ENCODE measurements at regions not wholly inside any gene's neighbourhood (a gene's known extent, or its start where the extent isn't known, plus 50 kb on each side); places are given as distances from the start of the nearest gene placed in this dataset.
"Not testable (repeated sequence)": the region's sequence is repeated elsewhere in the genome, so short reads cannot be mapped to it uniquely, and the experiment has no call there.

DNA sequence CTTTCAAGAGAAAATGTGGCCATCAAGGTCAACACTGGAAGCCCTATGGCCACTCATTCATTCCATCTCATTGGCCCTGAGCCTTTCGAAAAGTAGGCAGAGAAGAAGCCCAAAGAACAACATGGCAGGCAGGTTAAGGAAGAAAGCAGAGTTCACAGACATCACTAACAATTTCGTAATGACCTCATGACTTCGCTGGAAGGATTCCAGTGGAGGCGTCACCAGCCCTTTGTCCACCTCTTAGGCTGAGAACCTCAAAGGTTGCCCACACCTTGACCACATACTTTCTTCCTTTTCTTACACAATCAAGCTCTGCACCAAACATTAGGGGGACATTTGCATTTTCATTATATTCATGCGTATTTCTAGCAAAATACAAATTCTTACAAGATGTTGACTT, 252.4 kb upstream of the PLGLB2 start:
- WGBS (ENCODE audit: low lambda C conversion rate), result 86% methylated on average over 5 of the region's 5 CpGs
- H2AFZ ChIP-seq (ENCODE audit: low read length); H3K27ac ChIP-seq (ENCODE audit: extremely low read length, insufficient read depth, low read length); H3K9ac ChIP-seq (ENCODE audit: insufficient read depth, low read depth, low read length); H3K4me2 ChIP-seq (ENCODE audit: low read depth, low read length); FAIRE-seq; H3K36me3 ChIP-seq (replicated peaks in 1 of 2; ENCODE audit: control insufficient read depth in 1 of 2, insufficient read depth in 2 of 2, low read length in 2 of 2); DNase-seq (ENCODE audit: low spot score); BruUV-seq (replicated peaks); in situ Hi-C loops (cut with HindIII; ENCODE audit: extremely low pct_ligation_motif_present, low pct_unique_long_range_greater_than_20kb); H3K4me3 ChIP-seq (replicated peaks in 1 of 3; ENCODE audit: insufficient read depth in 1 of 3, low read depth in 2 of 3, low read length in 3 of 3); intact Hi-C loops (cut with micrococcal nuclease; ENCODE audit: unreplicated experiment); H4K20me1 ChIP-seq (ENCODE audit: insufficient read depth, low read length); H3K27me3 ChIP-seq (ENCODE audit: control insufficient read depth in 1 of 2, insufficient read depth in 2 of 2, low read length in 2 of 2); H3K79me2 ChIP-seq (ENCODE audit: insufficient read depth, low read length); H3K9me3 ChIP-seq (ENCODE audit: low read length); POLR2A ChIA-PET; ATAC-seq; CTCF ChIA-PET (ENCODE audit: low intra/inter-chr PET ratio, low total read pairs): not testable (repeated sequence)
- peaks cover 11% of the 10 kb centered on the region; the same call in 1 of the 2 replicates for H3K4me1 ChIP-seq (ENCODE audit: insufficient read depth, low read length)
- TF ChIP-seq ZNF644 (CRISPR knock-in tag; IDR thresholded peaks at IDR 0.05; ENCODE audit: low read depth), result 0 out of 2 replicates have a peak, but pooled peaks have one; percentile 40

DNA sequence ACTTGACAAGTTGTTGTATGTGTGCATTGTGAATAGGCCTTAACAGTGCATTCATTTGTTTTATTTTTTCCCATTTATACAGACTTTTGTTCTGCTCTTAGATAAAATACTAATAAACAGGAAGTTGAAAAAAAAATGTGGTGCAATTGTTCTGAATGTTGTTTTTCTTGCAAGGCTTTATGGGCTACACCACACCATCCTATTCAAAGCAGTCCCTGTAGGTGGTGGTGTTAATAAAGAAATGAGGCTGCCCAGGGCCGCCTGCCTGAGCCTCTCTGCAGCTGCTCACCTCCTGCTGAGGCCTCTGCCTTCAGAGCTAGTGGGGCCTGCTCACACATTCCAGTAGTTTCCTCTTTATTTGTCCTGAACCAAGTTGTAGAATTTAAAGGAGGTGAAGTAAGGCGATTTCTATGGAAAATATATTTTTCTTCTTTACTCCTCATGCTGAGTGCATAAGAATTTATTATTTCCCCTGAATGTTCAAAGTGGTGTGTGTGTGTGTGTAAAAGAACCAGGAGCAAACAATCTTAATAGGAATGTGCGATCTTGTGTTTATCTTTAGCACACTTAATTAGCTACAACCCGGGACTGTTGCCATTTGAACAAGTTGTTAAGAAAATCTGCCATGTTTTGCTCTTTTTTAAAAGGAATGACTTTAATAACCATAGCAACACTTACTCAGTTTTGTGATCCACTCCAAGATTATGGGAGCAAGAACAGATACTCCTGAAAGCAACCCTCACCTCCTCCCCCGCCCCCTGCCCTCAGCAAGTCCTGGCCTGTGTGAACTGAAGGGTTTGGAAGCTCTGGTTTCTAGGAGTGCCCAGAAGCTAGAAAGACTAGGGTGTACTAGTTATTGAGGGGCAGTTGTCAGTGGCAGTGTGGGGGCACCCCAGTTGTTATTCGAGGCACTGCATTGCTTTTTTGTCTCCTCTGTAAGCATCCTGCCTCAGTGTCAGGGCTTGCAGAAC, 251.6 kb upstream of the PLGLB2 start:
- H3K27ac ChIP-seq (ENCODE audit: extremely low read length, insufficient read depth, low read length); H4K20me1 ChIP-seq (ENCODE audit: insufficient read depth, low read length); POLR2A ChIA-PET; H3K4me2 ChIP-seq (ENCODE audit: low read depth, low read length); in situ Hi-C loops (cut with HindIII; ENCODE audit: extremely low pct_ligation_motif_present, low pct_unique_long_range_greater_than_20kb); CTCF ChIA-PET (ENCODE audit: low intra/inter-chr PET ratio, low total read pairs); H3K27me3 ChIP-seq (ENCODE audit: control insufficient read depth in 1 of 2, insufficient read depth in 2 of 2, low read length in 2 of 2); H3K36me3 ChIP-seq (replicated peaks in 1 of 2; ENCODE audit: control insufficient read depth in 1 of 2, insufficient read depth in 2 of 2, low read length in 2 of 2); H3K9me3 ChIP-seq (ENCODE audit: low read length); intact Hi-C loops (cut with micrococcal nuclease; ENCODE audit: unreplicated experiment); H2AFZ ChIP-seq (ENCODE audit: low read length); BruUV-seq (replicated peaks); H3K9ac ChIP-seq (ENCODE audit: insufficient read depth, low read depth, low read length); H3K79me2 ChIP-seq (ENCODE audit: insufficient read depth, low read length); H3K4me3 ChIP-seq (replicated peaks in 1 of 3; ENCODE audit: insufficient read depth in 1 of 3, low read depth in 2 of 3, low read length in 3 of 3): not testable (repeated sequence)
- ATAC-seq (peak; percentile 99), DNase-seq (ENCODE audit: low spot score) (peak; percentile 33), FAIRE-seq (peak; percentile 68)
- WGBS (ENCODE audit: low lambda C conversion rate), result 33% methylated on average over 3 of the region's 6 CpGs
- peak; percentile 66 for TF ChIP-seq STAG1 (CRISPR knock-in tag; IDR thresholded peaks at IDR 0.05)
- peaks cover 11% of the 10 kb centered on the region; the same call in 1 of the 2 replicates for H3K4me1 ChIP-seq (ENCODE audit: insufficient read depth, low read length)

DNA sequence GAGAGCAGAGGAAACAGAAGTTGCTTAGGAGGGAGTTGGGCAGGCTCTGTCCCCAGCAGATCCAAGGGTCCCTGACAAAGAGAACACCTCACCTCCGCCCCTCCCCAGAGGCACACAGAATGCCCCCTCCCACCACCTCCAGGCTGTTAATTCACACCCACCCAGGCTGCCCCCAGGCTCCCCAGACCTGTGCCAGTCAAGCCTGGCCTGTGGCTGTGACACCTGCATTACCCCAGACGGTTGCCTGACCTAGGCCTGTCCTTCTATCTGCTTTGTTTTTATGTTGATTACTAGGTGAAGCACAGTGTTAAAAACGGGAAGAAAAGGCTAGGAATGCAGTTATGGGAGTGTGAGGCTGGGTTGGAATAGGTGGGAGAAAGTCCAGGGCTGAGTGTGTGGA, 250.8 kb upstream of the PLGLB2 start:
- H3K9me3 ChIP-seq (ENCODE audit: low read length); H3K27ac ChIP-seq (ENCODE audit: extremely low read length, insufficient read depth, low read length); POLR2A ChIA-PET; H4K20me1 ChIP-seq (ENCODE audit: insufficient read depth, low read length); intact Hi-C loops (cut with micrococcal nuclease; ENCODE audit: unreplicated experiment); H3K4me3 ChIP-seq (replicated peaks in 1 of 3; ENCODE audit: insufficient read depth in 1 of 3, low read depth in 2 of 3, low read length in 3 of 3); CTCF ChIA-PET (ENCODE audit: low intra/inter-chr PET ratio, low total read pairs); H2AFZ ChIP-seq (ENCODE audit: low read length); H3K9ac ChIP-seq (ENCODE audit: insufficient read depth, low read depth, low read length); DNase-seq (ENCODE audit: low spot score); H3K27me3 ChIP-seq (ENCODE audit: control insufficient read depth in 1 of 2, insufficient read depth in 2 of 2, low read length in 2 of 2); H3K4me2 ChIP-seq (ENCODE audit: low read depth, low read length); in situ Hi-C loops (cut with HindIII; ENCODE audit: extremely low pct_ligation_motif_present, low pct_unique_long_range_greater_than_20kb); BruUV-seq (replicated peaks); FAIRE-seq; H3K36me3 ChIP-seq (replicated peaks in 1 of 2; ENCODE audit: control insufficient read depth in 1 of 2, insufficient read depth in 2 of 2, low read length in 2 of 2); H3K79me2 ChIP-seq (ENCODE audit: insufficient read depth, low read length): not testable (repeated sequence)
- peaks cover 11% of the 10 kb centered on the region; the same call in 1 of the 2 replicates for H3K4me1 ChIP-seq (ENCODE audit: insufficient read depth, low read length)
- ATAC-seq, result peak; percentile 63
- 32% methylated on average over 2 of the region's 3 CpGs for WGBS (ENCODE audit: low lambda C conversion rate)

DNA sequence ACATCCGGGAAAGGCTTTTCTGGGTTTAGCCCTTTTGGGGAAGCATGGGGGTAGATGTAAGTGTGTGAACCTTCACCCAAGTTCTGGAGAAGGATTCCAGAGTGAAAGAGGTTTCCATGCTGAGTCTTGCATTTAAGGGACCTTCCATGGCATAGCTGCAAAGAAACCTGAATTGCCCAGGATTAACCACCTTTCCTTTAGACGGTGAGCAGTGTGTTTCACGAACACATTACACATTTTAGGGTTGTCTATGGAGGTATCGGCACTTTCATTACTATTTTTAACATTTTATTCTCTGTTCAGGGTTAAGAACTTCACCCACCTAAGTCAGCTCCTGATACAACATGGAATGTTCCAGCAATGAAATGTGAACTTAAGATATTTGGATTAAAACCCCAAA, 250.2 kb upstream of the PLGLB2 start:
- H4K20me1 ChIP-seq (ENCODE audit: insufficient read depth, low read length); BruUV-seq (replicated peaks); H2AFZ ChIP-seq (ENCODE audit: low read length); H3K79me2 ChIP-seq (ENCODE audit: insufficient read depth, low read length); H3K36me3 ChIP-seq (replicated peaks in 1 of 2; ENCODE audit: control insufficient read depth in 1 of 2, insufficient read depth in 2 of 2, low read length in 2 of 2); H3K27me3 ChIP-seq (ENCODE audit: control insufficient read depth in 1 of 2, insufficient read depth in 2 of 2, low read length in 2 of 2); H3K27ac ChIP-seq (ENCODE audit: extremely low read length, insufficient read depth, low read length); in situ Hi-C loops (cut with HindIII; ENCODE audit: extremely low pct_ligation_motif_present, low pct_unique_long_range_greater_than_20kb); H3K9me3 ChIP-seq (ENCODE audit: low read length); H3K9ac ChIP-seq (ENCODE audit: insufficient read depth, low read depth, low read length); H3K4me2 ChIP-seq (ENCODE audit: low read depth, low read length); intact Hi-C loops (cut with micrococcal nuclease; ENCODE audit: unreplicated experiment); POLR2A ChIA-PET; DNase-seq (ENCODE audit: low spot score); ATAC-seq; FAIRE-seq; CTCF ChIA-PET (ENCODE audit: low intra/inter-chr PET ratio, low total read pairs); H3K4me3 ChIP-seq (replicated peaks in 1 of 3; ENCODE audit: insufficient read depth in 1 of 3, low read depth in 2 of 3, low read length in 3 of 3): not testable (repeated sequence)
- 81% methylated on average over 4 of the region's 4 CpGs for WGBS (ENCODE audit: low lambda C conversion rate)
- H3K4me1 ChIP-seq (ENCODE audit: insufficient read depth, low read length), result peaks cover 11% of the 10 kb centered on the region; the same call in 1 of the 2 replicates
